ENCODE measurements at regions not wholly inside any gene's neighbourhood (a gene's known extent, or its start where the extent isn't known, plus 50 kb on each side); places are given as distances from the start of the nearest gene placed in this dataset.
"Not testable (repeated sequence)": the region's sequence is repeated elsewhere in the genome, so short reads cannot be mapped to it uniquely, and the experiment has no call there.

- not testable (repeated sequence) for H3K9me2 ChIP-seq (ENCODE audit: low read depth, low read length); H3K27ac ChIP-seq (ENCODE audit: low read depth, low read length, poor library complexity, severe bottlenecking); H3K9me3 ChIP-seq (ENCODE audit: low read length); H4K20me1 ChIP-seq (ENCODE audit: insufficient read depth, low read length); H3K27me3 ChIP-seq (ENCODE audit: insufficient read depth, low read length); H3F3A ChIP-seq (ENCODE audit: insufficient read depth, low read length); H3K4me2 ChIP-seq (ENCODE audit: low read length); H3K36me3 ChIP-seq (ENCODE audit: insufficient read depth, low read length); H3K4me3 ChIP-seq (ENCODE audit: low read depth, low read length, poor library complexity, severe bottlenecking); H3K79me2 ChIP-seq (ENCODE audit: insufficient read depth, low read length); H3K9ac ChIP-seq (ENCODE audit: low read length)
- TF ChIP-seq CTCF (IDR thresholded peaks at IDR 0.05; ENCODE audit: low read length), result peak; percentile 39
- H3K4me1 ChIP-seq (ENCODE audit: insufficient read depth, low read length, severe bottlenecking), result peaks cover 10% of the 10 kb centered on the region
- H2AFZ ChIP-seq (ENCODE audit: low read length), result peak overlapping the region; percentile 93
These were observed 215.6 kb upstream of the TET2 start for GRCh38 chr4:104930745-104931736.

DNA sequence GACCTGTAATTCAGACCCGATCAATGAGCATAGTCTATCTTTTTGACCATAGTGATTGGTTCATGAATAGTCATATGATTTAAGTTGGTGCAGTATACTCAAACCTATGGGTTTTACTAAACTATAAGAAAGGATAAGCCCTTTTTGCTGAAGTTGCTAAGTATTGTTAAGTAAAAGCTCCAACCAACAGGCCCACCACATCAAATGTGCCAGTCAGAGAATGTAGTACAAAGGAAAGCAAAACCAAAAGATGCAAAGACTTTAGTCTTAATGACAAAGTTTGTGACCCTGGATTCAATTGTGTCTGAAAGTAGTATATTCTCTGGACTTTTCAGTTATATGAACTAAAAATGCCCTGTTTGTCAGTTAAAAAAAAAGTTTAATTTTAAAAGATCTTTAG, 208.1 kb upstream of the TET2 start:
- no peaks in the 10 kb centered on the region for H3K27me3 ChIP-seq (ENCODE audit: insufficient read depth, low read length)
- no peaks in the 10 kb centered on the region for H3K36me3 ChIP-seq (ENCODE audit: insufficient read depth, low read length)
- no peaks in the 10 kb centered on the region for H3K9me3 ChIP-seq (ENCODE audit: low read length)
- H3K27ac ChIP-seq (ENCODE audit: low read depth, low read length, poor library complexity, severe bottlenecking), result no peak overlapping the region
- no peaks in the 10 kb centered on the region for H4K20me1 ChIP-seq (ENCODE audit: insufficient read depth, low read length)
- no peaks in the 10 kb centered on the region for H3K9me2 ChIP-seq (ENCODE audit: low read depth, low read length)
- no peak overlapping the region for H2AFZ ChIP-seq (ENCODE audit: low read length)
- H3K79me2 ChIP-seq (ENCODE audit: insufficient read depth, low read length), result no peaks in the 10 kb centered on the region
- no peaks in the 10 kb centered on the region for H3K4me1 ChIP-seq (ENCODE audit: insufficient read depth, low read length, severe bottlenecking)
- no peak overlapping the region for H3K9ac ChIP-seq (ENCODE audit: low read length)
- no peak for TF ChIP-seq CTCF (IDR thresholded peaks at IDR 0.05; ENCODE audit: low read length)
- no peak for TF ChIP-seq EZH2 (IDR thresholded peaks at IDR 0.05; ENCODE audit: borderline replicate concordance, low read length)
- H3K4me3 ChIP-seq (ENCODE audit: low read depth, low read length, poor library complexity, severe bottlenecking), result no peak overlapping the region
- H3K4me2 ChIP-seq (ENCODE audit: low read length), result no peak overlapping the region
- H3F3A ChIP-seq (ENCODE audit: insufficient read depth, low read length), result no peaks in the 10 kb centered on the region

GRCh38 chr4:104940927-104941326, 205.7 kb upstream of the TET2 start:
- TF ChIP-seq EZH2 (IDR thresholded peaks at IDR 0.05; ENCODE audit: borderline replicate concordance, low read length) (no peak), CTCF (IDR thresholded peaks at IDR 0.05; ENCODE audit: low read length) (no peak)
- Histone ChIP-seq H3K27ac (ENCODE audit: low read depth, low read length, poor library complexity, severe bottlenecking) (no peak overlapping the region), H3K27me3 (ENCODE audit: insufficient read depth, low read length) (no peaks in the 10 kb centered on the region), H3K9me3 (ENCODE audit: low read length) (no peaks in the 10 kb centered on the region), H3K4me1 (ENCODE audit: insufficient read depth, low read length, severe bottlenecking) (no peaks in the 10 kb centered on the region), H2AFZ (ENCODE audit: low read length) (no peak overlapping the region), H3F3A (ENCODE audit: insufficient read depth, low read length) (no peaks in the 10 kb centered on the region), H4K20me1 (ENCODE audit: insufficient read depth, low read length) (no peaks in the 10 kb centered on the region), H3K9me2 (ENCODE audit: low read depth, low read length) (no peaks in the 10 kb centered on the region), H3K4me2 (ENCODE audit: low read length) (no peak overlapping the region), H3K4me3 (ENCODE audit: low read depth, low read length, poor library complexity, severe bottlenecking) (no peak overlapping the region), H3K9ac (ENCODE audit: low read length) (no peak overlapping the region), H3K79me2 (ENCODE audit: insufficient read depth, low read length) (no peaks in the 10 kb centered on the region), H3K36me3 (ENCODE audit: insufficient read depth, low read length) (no peaks in the 10 kb centered on the region)
